Testis (tissue), 2 donors: ENCODE measurements at regions not wholly inside any gene's neighbourhood (a gene's known extent, or its start where the extent isn't known, plus 50 kb on each side); places are given as distances from the start of the nearest gene placed in this dataset.

Source experiments
- DNase-seq: peaks from one replicate; pipeline ENCODE4 v3.0.0-alpha.2; 2019
- H3K27ac ChIP-seq, 2 donors: fragments of 200-600 bp; sonication (generic); one replicate each; pipeline ENCODE4 v1.5.1; 2019
- H3K27me3 ChIP-seq: fragments of 200-600 bp; sonication (generic); one replicate; pipeline ENCODE4 v1.5.1; 2019
- H3K36me3 ChIP-seq: fragments of 200-600 bp; sonication (generic); one replicate; pipeline ENCODE4 v1.5.1; 2017; ENCODE audit warnings: low read depth; ENCODE audit errors: missing control alignments
- H3K4me1 ChIP-seq: fragments of 200-600 bp; sonication (generic); one replicate; pipeline ENCODE4 v1.5.1; 2019
- H3K4me3 ChIP-seq, 2 donors: fragments of 200-600 bp; sonication (generic); one replicate each; pipeline ENCODE4 v1.5.1; 2017 to 2019
- H3K9me3 ChIP-seq: fragments of 200-600 bp; sonication (generic); one replicate; pipeline ENCODE4 v1.5.1; 2017
- CTCF ChIP-seq, 3 experiments: fragments of 450-650 bp in 2 of 3; fragments of 200-600 bp in 1 of 3; sonication (generic) in 1 of 3; IDR thresholded peaks; one replicate each; pipeline ENCODE4 v1.5.1; 2016 to 2019; ENCODE audit warnings: antibody characterized with exemption in 3 of 3, mild to moderate bottlenecking in 2 of 3, moderate library complexity in 1 of 3
- POLR2A ChIP-seq: fragments of 450-650 bp; IDR thresholded peaks from one replicate; pipeline ENCODE4 v1.6.1; 2017; ENCODE audit warnings: antibody characterized with exemption, mild to moderate bottlenecking, moderate library complexity
- WGBS, 2 donors: methylation state at CpG; one replicate each; pipeline ENCODE4 v1.1.5; 2018; 5-methylcytosine and 5-hydroxymethylcytosine counted together
- intact Hi-C: fragments of 100-400 bp; cut with DNase I; formaldehyde crosslinking; loops from one replicate; pipeline ENCODE4 v1.15.1; 2023; ENCODE audit warnings: low total_unique reads

- Histone ChIP-seq H3K4me3 (no peak overlapping the region), H3K4me1 (no peaks in the 10 kb centered on the region), H3K9me3 (no peaks in the 10 kb centered on the region), H3K36me3 (no peaks in the 10 kb centered on the region), H3K27me3 (no peaks in the 10 kb centered on the region), H3K27ac (no peak overlapping the region)
- no peak for DNase-seq
- TF ChIP-seq POLR2A: no peak
- TF ChIP-seq CTCF (IDR thresholded peaks at IDR 0.05): no peak
- WGBS, 2 donors: 82% methylated on average over 2 of the region's 2 CpGs
- intact Hi-C loops: no loop called here
Observed at GRCh38 chr13:63381078-63381859, 1965.6 kb upstream of the PCDH20 start.

- 86 to 88% methylated on average over 2 of the region's 2 CpGs for whole genome bisulfite sequencing, 2 donors
Observed at GRCh38 chr13:63377986-63378385, 1962.3 kb upstream of the PCDH20 start.

GRCh38 chr13:63370101-63370500, 1954.5 kb upstream of the PCDH20 start:
- 40 to 44% methylated on average over 1 of the region's 1 CpG for WGBS, 2 donors
- TF ChIP-seq CTCF (IDR thresholded peaks at IDR 0.05): no peak
- no peak for TF ChIP-seq POLR2A
- intact Hi-C loops: no loop called here

More at GRCh38 chr13:63377986-63378385, 1962.3 kb upstream of the PCDH20 start:
- intact Hi-C loops: no loop called here
- Histone ChIP-seq H3K27ac (no peak overlapping the region), H3K27me3 (no peaks in the 10 kb centered on the region), H3K9me3 (no peaks in the 10 kb centered on the region), H3K36me3 (no peaks in the 10 kb centered on the region), H3K4me1 (no peaks in the 10 kb centered on the region), H3K4me3 (no peak overlapping the region)
- TF ChIP-seq POLR2A (no peak), CTCF (IDR thresholded peaks at IDR 0.05) (no peak)
- DNase-seq: no peak

DNA sequence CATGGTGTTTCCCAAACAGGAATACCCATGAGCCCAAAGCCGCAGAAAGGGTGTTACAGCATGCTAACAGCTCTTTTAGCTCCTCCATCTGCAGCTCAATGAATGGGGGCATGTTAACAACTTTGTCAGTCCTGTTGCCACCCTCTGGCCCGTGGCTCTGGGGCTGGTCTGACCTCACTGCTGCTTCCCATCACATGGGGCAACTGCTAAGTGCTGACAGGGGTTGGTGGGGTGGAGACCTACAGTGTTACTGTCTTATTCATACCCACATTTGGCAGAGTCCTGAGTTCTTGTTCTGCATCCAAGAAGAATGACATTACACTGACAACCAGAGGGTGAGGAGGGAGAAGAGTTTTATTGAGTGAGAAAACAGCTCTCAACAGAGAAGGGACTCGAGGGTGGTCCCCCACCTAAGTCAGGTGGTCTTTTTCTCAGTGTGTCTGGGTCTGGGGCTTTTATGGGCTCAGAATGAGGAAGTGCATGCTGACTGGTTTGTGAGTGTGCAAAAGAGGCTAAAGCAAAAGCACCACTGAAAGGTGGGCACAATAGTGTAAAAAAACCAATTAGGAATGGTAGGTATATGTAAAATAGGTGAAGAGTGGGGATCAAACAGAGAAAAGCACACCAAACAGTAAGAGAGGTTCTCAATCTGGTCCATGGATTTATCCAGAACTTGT, 1952.0 kb upstream of the PCDH20 start:
- no peak for TF ChIP-seq POLR2A
- no peak for TF ChIP-seq CTCF (IDR thresholded peaks at IDR 0.05)
- intact Hi-C loops: no loop called here
- no peak overlapping the region for H3K4me3 ChIP-seq
- no peaks in the 10 kb centered on the region for H3K36me3 ChIP-seq
- H3K27me3 ChIP-seq: no peaks in the 10 kb centered on the region
- no peak overlapping the region for H3K27ac ChIP-seq
- WGBS, 2 donors: 89 to 91% methylated on average over 2 to 3 of the region's 3 CpGs
- no peaks in the 10 kb centered on the region for H3K4me1 ChIP-seq
- H3K9me3 ChIP-seq: no peaks in the 10 kb centered on the region
- DNase-seq: no peak

More at GRCh38 chr13:63370101-63370500, 1954.5 kb upstream of the PCDH20 start:
- no peak for DNase-seq
- H3K36me3 ChIP-seq: no peaks in the 10 kb centered on the region
- H3K9me3 ChIP-seq: no peaks in the 10 kb centered on the region
- H3K4me1 ChIP-seq: no peaks in the 10 kb centered on the region
- no peaks in the 10 kb centered on the region for H3K27me3 ChIP-seq
- no peak overlapping the region for H3K4me3 ChIP-seq
- H3K27ac ChIP-seq: no peak overlapping the region
